H9 (cell line): ENCODE measurements at regions not wholly inside any gene's neighbourhood (a gene's known extent, or its start where the extent isn't known, plus 50 kb on each side); places are given as distances from the start of the nearest gene placed in this dataset.

Source experiments
- DNase-seq: peaks from one replicate; pipeline ENCODE4 v3.0.0-alpha.2; 2017
- H2AFZ ChIP-seq: one replicate; pipeline ENCODE4 v1.6.1; 2013; ENCODE audit warnings: mild to moderate bottlenecking, low read length, control low read depth, moderate library complexity
- H2AK5ac ChIP-seq: 2 replicates; pipeline ENCODE4 v1.6.1; 2013; ENCODE audit warnings: low read length, control low read depth, mixed read lengths; ENCODE audit not compliant: insufficient read length
- H2BK120ac ChIP-seq: one replicate; pipeline ENCODE4 v1.6.1; 2013; ENCODE audit warnings: low read depth, mild to moderate bottlenecking, low read length, control low read depth, inconsistent platforms; ENCODE audit not compliant: poor library complexity, severe bottlenecking
- H2BK12ac ChIP-seq: 2 replicates; pipeline ENCODE4 v1.6.1; 2013; ENCODE audit warnings: low read length, control low read depth, mixed read lengths, low read depth; ENCODE audit not compliant: insufficient read length
- H2BK15ac ChIP-seq: 2 replicates; pipeline ENCODE4 v1.6.1; 2013; ENCODE audit warnings: low read depth, low read length, control low read depth
- H2BK20ac ChIP-seq: one replicate; pipeline ENCODE4 v1.6.1; 2013; ENCODE audit warnings: low read depth, mild to moderate bottlenecking, low read length, control low read depth, inconsistent platforms; ENCODE audit not compliant: poor library complexity, severe bottlenecking
- H2BK5ac ChIP-seq: 2 replicates; pipeline ENCODE4 v1.6.1; 2013; ENCODE audit warnings: low read length, control low read depth, mixed read lengths; ENCODE audit not compliant: insufficient read length
- H3K14ac ChIP-seq: 2 replicates; pipeline ENCODE4 v1.6.1; 2013; ENCODE audit warnings: low read length, control low read depth; ENCODE audit not compliant: insufficient read depth
- H3K18ac ChIP-seq: 2 replicates; pipeline ENCODE4 v1.6.1; 2013; ENCODE audit warnings: low read depth, mild to moderate bottlenecking, mixed read lengths, low read length, control low read depth; ENCODE audit not compliant: insufficient read length
- H3K23ac ChIP-seq: 2 replicates; pipeline ENCODE4 v1.6.1; 2013; ENCODE audit warnings: low read length, control low read depth, mixed read lengths, low read depth; ENCODE audit not compliant: insufficient read length
- H3K23me2 ChIP-seq: 2 replicates; pipeline ENCODE4 v1.6.1; 2013; ENCODE audit warnings: low read depth, mild to moderate bottlenecking, mixed read lengths, low read length, control low read depth; ENCODE audit not compliant: insufficient read length, poor library complexity, severe bottlenecking
- H3K27ac ChIP-seq: 2 replicates; pipeline ENCODE4 v1.5.1; 2013; ENCODE audit warnings: low read length, control low read depth, mixed read lengths, low read depth; ENCODE audit not compliant: insufficient read length
- H3K27me3 ChIP-seq: 2 replicates; pipeline ENCODE4 v1.6.1; 2013; ENCODE audit warnings: low read length, control low read depth, inconsistent platforms; ENCODE audit not compliant: insufficient read depth
- H3K4ac ChIP-seq: 2 replicates; pipeline ENCODE4 v1.6.1; 2013; ENCODE audit warnings: low read depth, mild to moderate bottlenecking, control low read depth, inconsistent platforms, low read length, moderate library complexity
- H3K4me1 ChIP-seq: 2 replicates; pipeline ENCODE4 v1.6.1; 2013; ENCODE audit warnings: low read length, control low read depth, inconsistent platforms; ENCODE audit not compliant: insufficient read depth
- H3K4me2 ChIP-seq: 2 replicates; pipeline ENCODE4 v1.6.1; 2013; ENCODE audit warnings: low read length, control low read depth, mixed read lengths; ENCODE audit not compliant: insufficient read length, insufficient read depth
- H3K56ac ChIP-seq: 2 replicates; pipeline ENCODE4 v1.6.1; 2013; ENCODE audit warnings: low read depth, mild to moderate bottlenecking, mixed read lengths, low read length, control low read depth; ENCODE audit not compliant: insufficient read length
- H3K79me1 ChIP-seq: 2 replicates; pipeline ENCODE4 v1.6.1; 2013; ENCODE audit warnings: low read depth, mild to moderate bottlenecking, moderate library complexity, low read length, control low read depth, inconsistent platforms; ENCODE audit not compliant: insufficient read depth, poor library complexity, severe bottlenecking
- H3K79me2 ChIP-seq: 2 replicates; pipeline ENCODE4 v1.6.1; 2013; ENCODE audit warnings: low read length, control low read depth, inconsistent platforms; ENCODE audit not compliant: insufficient read depth
- H3K9ac ChIP-seq: 2 replicates; pipeline ENCODE4 v1.6.1; 2013; ENCODE audit warnings: low read length, control low read depth, mixed read lengths; ENCODE audit not compliant: insufficient read length; ENCODE audit errors: extremely low read depth
- H3K9me3 ChIP-seq: one replicate; pipeline ENCODE4 v1.6.1; 2013; ENCODE audit warnings: low read depth, low read length, inconsistent platforms; ENCODE audit not compliant: control insufficient read depth
- H3T11ph ChIP-seq: one replicate; pipeline ENCODE4 v1.6.1; 2013; ENCODE audit warnings: mild to moderate bottlenecking, low read length, control low read depth, inconsistent platforms
- H4K20me1 ChIP-seq: one replicate; pipeline ENCODE4 v1.6.1; 2013; ENCODE audit not compliant: control insufficient read depth, insufficient read length, insufficient read depth
- H4K5ac ChIP-seq: 2 replicates; pipeline ENCODE4 v1.6.1; 2013; ENCODE audit warnings: low read depth, mild to moderate bottlenecking, mixed read lengths, low read length, control low read depth; ENCODE audit not compliant: insufficient read length
- H4K8ac ChIP-seq: replicated peaks from 2 replicates; pipeline ENCODE4 v1.6.1; 2013; ENCODE audit warnings: low read length, control low read depth, mixed read lengths, low read depth; ENCODE audit not compliant: insufficient read length
- H4K91ac ChIP-seq: 2 replicates; pipeline ENCODE4 v1.6.1; 2013; ENCODE audit warnings: low read depth, mild to moderate bottlenecking, moderate library complexity, mixed read lengths, low read length, control low read depth; ENCODE audit not compliant: insufficient read length
- H3K27ac Mint-ChIP-seq, 3 experiments: 2 replicates in 2 of 3; 3 replicates in 1 of 3; pipeline ENCODE4 v1.8.0; 2020 to 2021; ENCODE audit warnings: mixed read lengths in 3 of 3, mild to moderate bottlenecking in 1 of 3, moderate library complexity in 1 of 3
- H3K27me3 Mint-ChIP-seq: 2 replicates; pipeline ENCODE4 v1.8.0; 2021; ENCODE audit warnings: low read depth, mild to moderate bottlenecking, moderate library complexity, mixed read lengths
- H3K36me3 Mint-ChIP-seq, 3 experiments: 2 replicates in 2 of 3; 3 replicates in 1 of 3; pipeline ENCODE4 v1.8.0; 2020 to 2021; ENCODE audit warnings: low read depth in 3 of 3, mixed read lengths in 3 of 3; ENCODE audit not compliant: insufficient read depth in 1 of 3
- H3K4me1 Mint-ChIP-seq, 2 experiments: 2 replicates each; pipeline ENCODE4 v1.8.0; 2020; ENCODE audit warnings: mixed read lengths in 2 of 2
- H3K4me3 Mint-ChIP-seq, 2 experiments: 2 replicates in 1 of 2; 3 replicates in 1 of 2; pipeline ENCODE4 v1.8.0; 2020 to 2021; ENCODE audit warnings: mild to moderate bottlenecking in 2 of 2, mixed read lengths in 2 of 2, moderate library complexity in 1 of 2
- H3K9me3 Mint-ChIP-seq, 2 experiments: 2 replicates in 1 of 2; 3 replicates in 1 of 2; pipeline ENCODE4 v1.8.0; 2020; ENCODE audit warnings: mild to moderate bottlenecking in 2 of 2, mixed read lengths in 2 of 2, moderate library complexity in 1 of 2
- CTCF ChIP-seq: fragments of 200-600 bp; sonication (generic); conservative IDR thresholded peaks from 3 replicates; pipeline ENCODE4 v1.8.0; 2021; ENCODE audit warnings: antibody characterized with exemption, mild to moderate bottlenecking
- WGBS: extraction: QIAGEN DNeasy Blood & Tissue Kit; methylation state at CpG from one replicate; pipeline ENCODE4 v1.1.7; 2013; ENCODE audit warnings: missing lambda C conversion rate, low lambda C conversion rate, mixed read lengths; ENCODE audit not compliant: insufficient read length; ENCODE audit errors: extremely low coverage; 5-methylcytosine and 5-hydroxymethylcytosine counted together

- no peaks in the 10 kb centered on the region for H3K36me3 Mint-ChIP-seq
- H3K79me1 ChIP-seq = no peaks in the 10 kb centered on the region
- no peak overlapping the region for H3K27ac ChIP-seq
- peaks cover 7 to 10% of the 10 kb centered on the region in 2 experiments for H3K4me1 Mint-ChIP-seq
- no peak overlapping the region for H3K27ac Mint-ChIP-seq
- no peak overlapping the region for H2BK20ac ChIP-seq
- no peak for DNase-seq
- no peak overlapping the region for H2BK12ac ChIP-seq
- no peak for TF ChIP-seq CTCF
- H2BK5ac ChIP-seq = no peak overlapping the region
- peaks cover 2% of the 10 kb centered on the region; the same call in 1 of the 2 replicates for H3K27me3 Mint-ChIP-seq
- no peak overlapping the region for H3K14ac ChIP-seq
- no peak overlapping the region for H3K56ac ChIP-seq
- no peak overlapping the region for H3K4me3 Mint-ChIP-seq
- H2AK5ac ChIP-seq = no peak overlapping the region
- H3T11ph ChIP-seq = no peak overlapping the region
- H2BK15ac ChIP-seq = no peak overlapping the region
- no peaks in the 10 kb centered on the region for H3K27me3 ChIP-seq
- H3K4me1 ChIP-seq = no peaks in the 10 kb centered on the region; the same call in 1 of the 2 replicates
- H3K9me3 ChIP-seq = no peaks in the 10 kb centered on the region
- H3K18ac ChIP-seq = no peak overlapping the region
- H3K79me2 ChIP-seq = no peaks in the 10 kb centered on the region
- H2BK120ac ChIP-seq = no peak overlapping the region
- no peak overlapping the region for H3K9ac ChIP-seq
- no peaks in the 10 kb centered on the region for H4K20me1 ChIP-seq
- H3K4me2 ChIP-seq = no peak overlapping the region
- H3K23ac ChIP-seq = no peak overlapping the region
- no peak overlapping the region for H2AFZ ChIP-seq
- H3K23me2 ChIP-seq = no peaks in the 10 kb centered on the region
- H3K9me3 Mint-ChIP-seq = no peaks in the 10 kb centered on the region
- WGBS = no CpG with 5 or more reads among the region's 5 CpGs
- H4K8ac ChIP-seq = no peak overlapping the region
- H3K4ac ChIP-seq = no peak overlapping the region
- H4K91ac ChIP-seq = no peak overlapping the region
- H4K5ac ChIP-seq = no peak overlapping the region
Measured at GRCh38 chr1:147811273-147811672, 50.9 kb upstream of the GJA5 start.
